ENCODE measurements at regions not wholly inside any gene's neighbourhood (a gene's known extent, or its start where the extent isn't known, plus 50 kb on each side); places are given as distances from the start of the nearest gene placed in this dataset.

DNA sequence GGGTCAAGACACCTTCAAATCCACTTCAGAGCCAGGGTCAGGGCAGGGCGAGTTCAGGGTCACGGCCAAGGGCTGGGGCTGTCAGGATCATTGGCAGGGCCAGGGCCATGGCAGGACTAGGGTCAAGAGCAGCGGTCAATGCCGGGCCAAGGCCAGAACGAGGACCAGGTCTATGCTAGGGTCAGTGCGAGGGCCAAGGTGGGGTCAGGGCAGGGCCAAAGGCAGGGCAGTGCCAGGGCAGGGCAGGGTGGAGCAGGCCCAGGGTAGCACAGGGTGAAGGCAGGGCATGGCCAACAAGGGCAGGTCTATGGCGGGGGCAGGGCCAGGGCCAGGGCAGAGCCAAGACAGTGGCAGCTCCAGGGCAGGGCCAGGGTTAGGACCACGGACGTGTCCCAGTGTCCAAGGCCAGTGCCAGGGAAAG, 154.0 kb downstream of the LIPI start:
- TF ChIP-seq, protein P1, sequence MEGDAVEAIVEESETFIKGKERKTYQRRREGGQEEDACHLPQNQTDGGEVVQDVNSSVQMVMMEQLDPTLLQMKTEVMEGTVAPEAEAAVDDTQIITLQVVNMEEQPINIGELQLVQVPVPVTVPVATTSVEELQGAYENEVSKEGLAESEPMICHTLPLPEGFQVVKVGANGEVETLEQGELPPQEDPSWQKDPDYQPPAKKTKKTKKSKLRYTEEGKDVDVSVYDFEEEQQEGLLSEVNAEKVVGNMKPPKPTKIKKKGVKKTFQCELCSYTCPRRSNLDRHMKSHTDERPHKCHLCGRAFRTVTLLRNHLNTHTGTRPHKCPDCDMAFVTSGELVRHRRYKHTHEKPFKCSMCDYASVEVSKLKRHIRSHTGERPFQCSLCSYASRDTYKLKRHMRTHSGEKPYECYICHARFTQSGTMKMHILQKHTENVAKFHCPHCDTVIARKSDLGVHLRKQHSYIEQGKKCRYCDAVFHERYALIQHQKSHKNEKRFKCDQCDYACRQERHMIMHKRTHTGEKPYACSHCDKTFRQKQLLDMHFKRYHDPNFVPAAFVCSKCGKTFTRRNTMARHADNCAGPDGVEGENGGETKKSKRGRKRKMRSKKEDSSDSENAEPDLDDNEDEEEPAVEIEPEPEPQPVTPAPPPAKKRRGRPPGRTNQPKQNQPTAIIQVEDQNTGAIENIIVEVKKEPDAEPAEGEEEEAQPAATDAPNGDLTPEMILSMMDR (IDR thresholded peaks at IDR 0.05): no peak
- no peak for TF ChIP-seq POLR2A (IDR thresholded peaks at IDR 0.05)

Measured in testis (tissue), 2 donors.